Smooth muscle cell (in vitro differentiated cells): ENCODE measurements at regions not wholly inside any gene's neighbourhood (a gene's known extent, or its start where the extent isn't known, plus 50 kb on each side); places are given as distances from the start of the nearest gene placed in this dataset.

Source experiments
- DNase-seq: peaks from one replicate; lab custom pipeline; 2025; ENCODE audit not compliant: unreplicated experiment; lab: John Stamatoyannopoulos, UW
- H2AFZ ChIP-seq: fragments of 200-600 bp; sonication (generic); 2 replicates; pipeline ENCODE4 v1.6.0; 2016; ENCODE audit warnings: antibody characterized with exemption, low read depth, mild to moderate bottlenecking
- H3F3A ChIP-seq: fragments of 200-600 bp; sonication (generic); 2 replicates; pipeline ENCODE4 v1.6.0; 2017; ENCODE audit warnings: antibody characterized with exemption, low read depth
- H3K27ac ChIP-seq: fragments of 200-600 bp; sonication (generic); 2 replicates; pipeline ENCODE4 v1.5.1; 2016; ENCODE audit warnings: low read depth, mild to moderate bottlenecking
- H3K27me3 ChIP-seq: fragments of 200-600 bp; sonication (generic); 2 replicates; pipeline ENCODE4 v1.6.1; 2016; ENCODE audit warnings: low read depth, mild to moderate bottlenecking
- H3K36me3 ChIP-seq: fragments of 200-600 bp; sonication (generic); 2 replicates; pipeline ENCODE4 v1.5.1; 2016; ENCODE audit warnings: low read depth
- H3K4me1 ChIP-seq: fragments of 200-600 bp; sonication (generic); 2 replicates; pipeline ENCODE4 v1.5.1; 2016; ENCODE audit warnings: low read depth
- H3K4me2 ChIP-seq: fragments of 200-600 bp; sonication (generic); 2 replicates; pipeline ENCODE4 v1.6.0; 2016; ENCODE audit warnings: mild to moderate bottlenecking
- H3K4me3 ChIP-seq: fragments of 200-600 bp; sonication (generic); 2 replicates; pipeline ENCODE4 v1.5.1; 2016; ENCODE audit warnings: mild to moderate bottlenecking
- H3K79me2 ChIP-seq: fragments of 200-600 bp; sonication (generic); 2 replicates; pipeline ENCODE4 v1.6.0; 2016; ENCODE audit warnings: low read depth, mild to moderate bottlenecking
- H3K9ac ChIP-seq: fragments of 200-600 bp; sonication (generic); 2 replicates; pipeline ENCODE4 v1.6.0; 2016; ENCODE audit warnings: low read depth
- H3K9me3 ChIP-seq: fragments of 200-600 bp; sonication (generic); replicated peaks from 2 replicates; pipeline ENCODE4 v1.5.1; 2016; ENCODE audit warnings: low read depth
- H4K20me1 ChIP-seq: fragments of 200-600 bp; sonication (generic); 2 replicates; pipeline ENCODE4 v1.6.0; 2016; ENCODE audit warnings: low read depth
- CTCF ChIP-seq: fragments of 200-600 bp; sonication (generic); IDR thresholded peaks from 2 replicates; pipeline ENCODE4 v1.5.1; 2017; ENCODE audit warnings: borderline replicate concordance, mild to moderate bottlenecking, antibody characterized with exemption; ENCODE audit not compliant: insufficient read depth, poor library complexity, severe bottlenecking
- WGBS: methylation state at CpG from one replicate; pipeline ENCODE4 v1.1.7; 2016; ENCODE audit warnings: low lambda C conversion rate; 5-methylcytosine and 5-hydroxymethylcytosine counted together

DNA sequence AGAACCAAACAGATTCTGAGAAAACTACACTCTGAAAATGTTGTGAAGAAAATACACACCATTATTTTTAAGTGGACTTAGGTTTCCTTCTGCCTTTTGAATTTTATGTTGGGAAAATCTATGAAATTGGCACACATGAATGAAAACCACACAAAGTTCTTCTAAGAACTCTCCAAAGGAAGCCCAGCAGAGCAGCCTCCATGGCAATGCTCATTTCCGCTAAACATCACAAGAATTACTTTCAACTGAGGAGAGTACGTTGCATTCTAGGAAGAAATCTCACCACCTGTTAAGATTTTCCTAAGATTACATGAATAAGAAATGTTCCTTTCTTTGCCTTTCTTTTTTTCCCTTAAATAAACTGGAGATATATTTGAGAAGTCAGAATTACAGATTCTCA, 154.2 kb downstream of the BARHL2 start:
- no peak for TF ChIP-seq CTCF
- Histone ChIP-seq H3K4me1 (peaks cover 6% of the 10 kb centered on the region), H3K9ac (no peak overlapping the region), H3K4me2 (no peak overlapping the region), H3K79me2 (no peaks in the 10 kb centered on the region), H3K27ac (no peak overlapping the region), H3K27me3 (peaks cover 7% of the 10 kb centered on the region), H2AFZ (no peak overlapping the region), H3K9me3 (no peaks in the 10 kb centered on the region), H3K36me3 (no peaks in the 10 kb centered on the region), H4K20me1 (no peaks in the 10 kb centered on the region), H3F3A (no peaks in the 10 kb centered on the region), H3K4me3 (no peak overlapping the region)
- WGBS: 93% methylated on average over 2 of the region's 2 CpGs
- DNase-seq: no peak

- Histone ChIP-seq H3K9ac (no peak overlapping the region), H2AFZ (no peak overlapping the region), H3K9me3 (no peaks in the 10 kb centered on the region), H3K4me1 (no peaks in the 10 kb centered on the region), H3K27ac (no peak overlapping the region), H3F3A (no peaks in the 10 kb centered on the region), H3K36me3 (no peaks in the 10 kb centered on the region), H4K20me1 (no peaks in the 10 kb centered on the region), H3K4me3 (no peak overlapping the region), H3K27me3 (peaks cover 7% of the 10 kb centered on the region), H3K4me2 (no peak overlapping the region), H3K79me2 (no peaks in the 10 kb centered on the region)
- no peak for DNase-seq
- 40% methylated on average over 3 of the region's 3 CpGs for WGBS
- no peak for TF ChIP-seq CTCF
Measured at GRCh38 chr1:90561911-90562310, 155.2 kb downstream of the BARHL2 start.

- 75% methylated on average over 7 of the region's 7 CpGs for WGBS
- no peak overlapping the region for H3K27ac ChIP-seq
- H2AFZ ChIP-seq: no peak overlapping the region
- H3K9me3 ChIP-seq: no peaks in the 10 kb centered on the region
- H3K79me2 ChIP-seq: no peaks in the 10 kb centered on the region
- no peak overlapping the region for H3K4me3 ChIP-seq
- no peaks in the 10 kb centered on the region for H3K4me1 ChIP-seq
- no peak overlapping the region for H3K4me2 ChIP-seq
- DNase-seq: no peak
- H3F3A ChIP-seq: no peaks in the 10 kb centered on the region
- H4K20me1 ChIP-seq: no peaks in the 10 kb centered on the region
- H3K9ac ChIP-seq: no peak overlapping the region
- no peak for TF ChIP-seq CTCF
- H3K27me3 ChIP-seq: peaks cover 7% of the 10 kb centered on the region
- no peaks in the 10 kb centered on the region for H3K36me3 ChIP-seq
Measured at GRCh38 chr1:90561103-90561783, 155.9 kb downstream of the BARHL2 start.

DNA sequence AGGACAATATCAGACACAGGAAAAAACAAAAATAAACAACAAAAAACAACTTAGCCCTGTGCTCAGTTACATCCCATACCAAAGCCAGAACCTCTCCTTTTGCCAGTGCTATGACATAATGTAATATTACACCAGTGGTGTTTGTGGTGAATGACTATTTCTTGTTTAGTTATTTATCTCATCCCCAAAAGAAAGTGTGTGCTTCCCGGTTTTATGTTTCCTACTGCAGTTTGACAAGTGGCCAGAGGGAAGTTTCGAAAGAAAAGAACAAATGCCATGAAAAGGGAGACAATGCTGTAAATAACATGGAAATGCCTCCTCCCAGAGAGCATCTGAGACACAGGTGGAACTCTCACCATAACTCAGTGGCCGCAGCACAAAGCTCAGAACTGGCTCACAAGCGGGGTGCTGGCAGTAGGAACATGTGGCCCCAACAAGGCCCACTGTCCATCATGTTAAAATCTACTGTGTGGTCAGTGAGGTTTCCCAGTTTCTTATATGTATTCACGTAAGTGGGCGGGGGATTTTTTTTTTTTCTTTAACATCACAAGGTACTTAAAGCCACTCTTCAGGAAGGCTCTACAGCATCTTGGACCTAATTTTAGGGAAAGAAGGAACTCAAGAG, 158.2 kb downstream of the BARHL2 start:
- Histone ChIP-seq H3K9me3 (no peaks in the 10 kb centered on the region), H4K20me1 (no peaks in the 10 kb centered on the region), H3K4me3 (no peak overlapping the region), H3K36me3 (no peaks in the 10 kb centered on the region), H3F3A (no peaks in the 10 kb centered on the region), H3K27ac (no peak overlapping the region), H3K4me1 (no peaks in the 10 kb centered on the region), H3K9ac (no peak overlapping the region), H3K4me2 (no peak overlapping the region), H3K27me3 (peaks cover 7% of the 10 kb centered on the region), H3K79me2 (no peaks in the 10 kb centered on the region), H2AFZ (no peak overlapping the region)
- 88% methylated on average over 6 of the region's 6 CpGs for WGBS
- no peak for TF ChIP-seq CTCF
- DNase-seq: no peak
